Activated CD8-positive, alpha-beta T cell treated with anti-CD3 and anti-CD28 coated beads for 36 hours (primary cell): ENCODE measurements at regions not wholly inside any gene's neighbourhood (a gene's known extent, or its start where the extent isn't known, plus 50 kb on each side); places are given as distances from the start of the nearest gene placed in this dataset. TPM values are rescaled to one million over a fixed set of nuclear protein-coding genes. Genes with fewer than 3 reads are reported as not detected.

Experiments used
- ATAC-seq: fragments of 200-7000 bp; cut with Tn5 transposase; one replicate; pipeline ENCODE4 v1.10.0; 2021; ENCODE audit warnings: mild to moderate bottlenecking, moderate library complexity
- CTCF ChIA-PET: fragments of 350-600 bp; sonication (Branson Sonifier 250); formaldehyde crosslinking; loops from one replicate; lab custom pipeline; 2021; ENCODE audit warnings: antibody characterized with exemption; lab: Charles Lee
- POLR2A ChIA-PET: fragments of 350-600 bp; sonication (Branson Sonifier 250); formaldehyde crosslinking; loops from one replicate; lab custom pipeline; 2021; ENCODE audit warnings: antibody characterized with exemption; lab: Charles Lee
- DNase-seq: peaks from one replicate; pipeline ENCODE4 v3.0.0-alpha.2; 2020
- H3K27ac Mint-ChIP-seq: one replicate; pipeline ENCODE4 v1.8.0; 2021; ENCODE audit warnings: mild to moderate bottlenecking, mixed read lengths
- H3K27me3 Mint-ChIP-seq: one replicate; pipeline ENCODE4 v1.8.0; 2021; ENCODE audit warnings: mixed read lengths
- H3K36me3 Mint-ChIP-seq: one replicate; pipeline ENCODE4 v1.8.0; 2021; ENCODE audit warnings: low read depth, mixed read lengths
- H3K4me1 Mint-ChIP-seq: one replicate; pipeline ENCODE4 v1.8.0; 2021; ENCODE audit warnings: low read depth, mixed read lengths
- H3K4me3 Mint-ChIP-seq: one replicate; pipeline ENCODE4 v1.8.0; 2021; ENCODE audit warnings: mild to moderate bottlenecking, moderate library complexity, mixed read lengths
- H3K9me3 Mint-ChIP-seq: one replicate; pipeline ENCODE4 v1.8.0; 2021; ENCODE audit warnings: mixed read lengths
- intact Hi-C: fragments of 100-400 bp; cut with micrococcal nuclease; formaldehyde crosslinking; loops from one replicate; pipeline ENCODE4 v1.10.0; 2022
- microRNA-seq: library from miRNA; unstranded; fragments of <30 nt; microRNA quantifications from one replicate; pipeline ENCODE4 v1.2.0, GENCODE V29; 2022; ENCODE audit warnings: borderline microRNAs expressed, borderline replicate concordance
- TF ChIP-seq, protein P1 (sequence below): fragments of 200-600 bp; IDR thresholded peaks from one replicate; pipeline ENCODE4 v1.8.0; 2022; ENCODE audit warnings: antibody characterized with exemption, mild to moderate bottlenecking

- no peak overlapping the region for H3K27ac Mint-ChIP-seq
- no peak overlapping the region for H3K4me3 Mint-ChIP-seq
- no peaks in the 10 kb centered on the region for H3K4me1 Mint-ChIP-seq
- DNase-seq (no peak), ATAC-seq (no peak)
- H3K36me3 Mint-ChIP-seq: no peaks in the 10 kb centered on the region
- ChIA-PET POLR2A (no interaction called here), CTCF (interaction anchor here (0.6 kb wide), 1 partner anchor 16 kb away, joined by 3 read pairs; no protein-coding TSS in a partner anchor)
- H3K27me3 Mint-ChIP-seq: no peaks in the 10 kb centered on the region
- intact Hi-C loops: no loop called here
- TF ChIP-seq, protein P1, sequence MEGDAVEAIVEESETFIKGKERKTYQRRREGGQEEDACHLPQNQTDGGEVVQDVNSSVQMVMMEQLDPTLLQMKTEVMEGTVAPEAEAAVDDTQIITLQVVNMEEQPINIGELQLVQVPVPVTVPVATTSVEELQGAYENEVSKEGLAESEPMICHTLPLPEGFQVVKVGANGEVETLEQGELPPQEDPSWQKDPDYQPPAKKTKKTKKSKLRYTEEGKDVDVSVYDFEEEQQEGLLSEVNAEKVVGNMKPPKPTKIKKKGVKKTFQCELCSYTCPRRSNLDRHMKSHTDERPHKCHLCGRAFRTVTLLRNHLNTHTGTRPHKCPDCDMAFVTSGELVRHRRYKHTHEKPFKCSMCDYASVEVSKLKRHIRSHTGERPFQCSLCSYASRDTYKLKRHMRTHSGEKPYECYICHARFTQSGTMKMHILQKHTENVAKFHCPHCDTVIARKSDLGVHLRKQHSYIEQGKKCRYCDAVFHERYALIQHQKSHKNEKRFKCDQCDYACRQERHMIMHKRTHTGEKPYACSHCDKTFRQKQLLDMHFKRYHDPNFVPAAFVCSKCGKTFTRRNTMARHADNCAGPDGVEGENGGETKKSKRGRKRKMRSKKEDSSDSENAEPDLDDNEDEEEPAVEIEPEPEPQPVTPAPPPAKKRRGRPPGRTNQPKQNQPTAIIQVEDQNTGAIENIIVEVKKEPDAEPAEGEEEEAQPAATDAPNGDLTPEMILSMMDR: no peak
- H3K9me3 Mint-ChIP-seq: peaks cover 8% of the 10 kb centered on the region
These were observed 62.2 kb upstream of the ALCAM start for GRCh38 chr3:105304487-105304886.

GRCh38 chr3:105315144-105315543 is 51.6 kb upstream of the ALCAM start:
- no peaks in the 10 kb centered on the region for H3K27me3 Mint-ChIP-seq
- TF ChIP-seq, protein P1: no peak
- no peak overlapping the region for H3K27ac Mint-ChIP-seq
- ATAC-seq (no peak), DNase-seq (no peak)
- POLR2A ChIA-PET: no interaction called here
- H3K9me3 Mint-ChIP-seq: no peaks in the 10 kb centered on the region
- intact Hi-C loops: no loop called here
- H3K4me1 Mint-ChIP-seq: no peaks in the 10 kb centered on the region
- CTCF ChIA-PET: no interaction called here
- H3K36me3 Mint-ChIP-seq: no peaks in the 10 kb centered on the region
- no peak overlapping the region for H3K4me3 Mint-ChIP-seq

GRCh38 chr3:105315815-105316214 is 50.9 kb upstream of the ALCAM start:
- no peaks in the 10 kb centered on the region for H3K9me3 Mint-ChIP-seq
- H3K4me3 Mint-ChIP-seq: no peak overlapping the region
- no peaks in the 10 kb centered on the region for H3K4me1 Mint-ChIP-seq
- no peak overlapping the region for H3K27ac Mint-ChIP-seq
- intact Hi-C loops: no loop called here
- DNase-seq (no peak), ATAC-seq (no peak)
- POLR2A ChIA-PET: no interaction called here
- H3K27me3 Mint-ChIP-seq: no peaks in the 10 kb centered on the region
- H3K36me3 Mint-ChIP-seq: no peaks in the 10 kb centered on the region
- CTCF ChIA-PET: no interaction called here
- TF ChIP-seq, protein P1: no peak

DNA sequence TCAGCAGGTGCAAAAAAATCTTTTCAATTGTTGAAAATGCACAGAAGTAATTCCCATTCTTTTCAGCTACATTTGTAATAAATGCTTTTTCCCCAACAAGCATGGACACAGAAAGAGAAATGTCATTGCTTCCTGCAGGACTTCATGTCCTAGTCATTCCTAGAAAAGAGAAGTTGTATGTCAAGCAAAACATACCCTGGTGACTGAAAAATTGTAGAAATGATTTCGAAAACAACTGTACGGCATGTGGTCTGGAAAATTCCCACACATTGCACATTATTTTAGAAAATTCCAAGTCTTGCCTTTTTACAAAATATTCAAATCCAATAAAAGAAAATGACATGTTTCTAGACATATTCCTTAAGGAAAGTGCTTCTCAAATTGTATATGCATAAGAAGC is 50.4 kb upstream of the ALCAM start:
- no peak overlapping the region for H3K27ac Mint-ChIP-seq
- no peaks in the 10 kb centered on the region for H3K9me3 Mint-ChIP-seq
- H3K27me3 Mint-ChIP-seq: no peaks in the 10 kb centered on the region
- ATAC-seq (no peak), DNase-seq (no peak)
- no peaks in the 10 kb centered on the region for H3K36me3 Mint-ChIP-seq
- H3K4me1 Mint-ChIP-seq: no peaks in the 10 kb centered on the region
- CTCF ChIA-PET: no interaction called here
- intact Hi-C loops: no loop called here
- POLR2A ChIA-PET: no interaction called here
- TF ChIP-seq, protein P1: no peak
- no peak overlapping the region for H3K4me3 Mint-ChIP-seq

Small RNAs in the stretch of these regions (microRNA-seq; reads per million reads assigned to microRNA genes)
- not detected for gene MIR548AB
